Small intestine (tissue), 7 donors: ENCODE measurements at regions not wholly inside any gene's neighbourhood (a gene's known extent, or its start where the extent isn't known, plus 50 kb on each side); places are given as distances from the start of the nearest gene placed in this dataset.

ENCODE experiments used
- DNase-seq, 2 donors: peaks; one replicate each; pipeline versions ENCODE4 v3.0.0 to v3.0.0-alpha.2; 2013
- FAIRE-seq: peaks from 2 replicates; lab custom pipeline; 2012; peaks lifted over from hg19 to GRCh38; lab: Jason Lieb, UNC
- H3K27ac ChIP-seq, 3 donors: one replicate each; pipeline ENCODE4 v1.5.1; 2013; ENCODE audit warnings: low read length in 2 of 3, mild to moderate bottlenecking in 2 of 3, control low read depth in 1 of 3, inconsistent platforms in 1 of 3, low read depth in 1 of 3, moderate library complexity in 1 of 3
- H3K27me3 ChIP-seq, 3 donors: one replicate each; pipeline ENCODE4 v1.6.1; 2013; ENCODE audit warnings: low read length in 3 of 3, inconsistent platforms in 1 of 3; ENCODE audit not compliant: control insufficient read depth in 3 of 3, insufficient read depth in 3 of 3
- H3K36me3 ChIP-seq, 3 donors: one replicate each; pipeline ENCODE4 v1.6.1; 2013; ENCODE audit warnings: low read length in 3 of 3, inconsistent platforms in 1 of 3, low read depth in 1 of 3, mild to moderate bottlenecking in 1 of 3, moderate library complexity in 1 of 3; ENCODE audit not compliant: control insufficient read depth in 3 of 3, insufficient read depth in 2 of 3
- H3K4me1 ChIP-seq, 3 donors: one replicate each; pipeline ENCODE4 v1.6.1; 2013; ENCODE audit warnings: low read length in 2 of 3, inconsistent platforms in 1 of 3, low read depth in 1 of 3, mild to moderate bottlenecking in 1 of 3, moderate library complexity in 1 of 3; ENCODE audit not compliant: control insufficient read depth in 3 of 3, insufficient read depth in 2 of 3
- H3K4me3 ChIP-seq, 3 donors: one replicate each; pipeline ENCODE4 v1.5.1; 2013; ENCODE audit warnings: low read length in 3 of 3, control low read depth in 1 of 3, inconsistent platforms in 1 of 3, low read depth in 1 of 3, mild to moderate bottlenecking in 1 of 3, moderate library complexity in 1 of 3
- H3K9me3 ChIP-seq, 2 donors: one replicate each; pipeline ENCODE4 v1.6.1; 2013; ENCODE audit warnings: low read depth in 1 of 2, low read length in 1 of 2; ENCODE audit not compliant: control insufficient read depth in 2 of 2, insufficient read depth in 1 of 2
- WGBS, 3 donors: extraction: QIAGEN DNeasy Blood & Tissue Kit; methylation state at CpG; one replicate each; pipeline ENCODE4 v1.1.7; 2013; 5-methylcytosine and 5-hydroxymethylcytosine counted together
- donor health status: healthy with polysubstance abuse.
- donor health status: control.
- donor health status: control.
- donor health status: Bipolar disorder and iron deficiency.
- donor health status: healthy.

- no peak for FAIRE-seq
Observed at GRCh38 chr12:59027199-59027598, 106.9 kb upstream of the LRIG3 start.

GRCh38 chr12:59023861-59024424, 103.6 kb upstream of the LRIG3 start:
- H3K27me3 ChIP-seq = no peaks in the 10 kb centered on the region
- WGBS, 3 donors = 71 to 89% (median 78%) methylated on average over 4 of the region's 4 CpGs
- DNase-seq (no peak), FAIRE-seq (no peak)
- no peaks in the 10 kb centered on the region for H3K36me3 ChIP-seq
- H3K27ac ChIP-seq = no peak overlapping the region
- H3K9me3 ChIP-seq = no peaks in the 10 kb centered on the region
- H3K4me3 ChIP-seq = no peak overlapping the region
- no peaks in the 10 kb centered on the region for H3K4me1 ChIP-seq

More at GRCh38 chr12:59027199-59027598, 106.9 kb upstream of the LRIG3 start:
- Histone ChIP-seq H3K27me3 (no peaks in the 10 kb centered on the region), H3K9me3 (no peaks in the 10 kb centered on the region), H3K4me3 (no peak overlapping the region), H3K4me1 (peaks cover 0 to 2% (median 0%) of the 10 kb centered on the region in 3 donors), H3K36me3 (no peaks in the 10 kb centered on the region), H3K27ac (no peak overlapping the region)
- DNase-seq = no peak
- WGBS, 3 donors = 56 to 71% (median 59%) methylated on average over 3 of the region's 3 CpGs

GRCh38 chr12:59020073-59020946, 100.0 kb upstream of the LRIG3 start:
- no peak overlapping the region for H3K27ac ChIP-seq
- H3K4me3 ChIP-seq = no peak overlapping the region
- H3K36me3 ChIP-seq = no peaks in the 10 kb centered on the region
- no peaks in the 10 kb centered on the region for H3K9me3 ChIP-seq
- FAIRE-seq (no peak), DNase-seq (no peak)
- no peaks in the 10 kb centered on the region for H3K27me3 ChIP-seq
- H3K4me1 ChIP-seq = no peaks in the 10 kb centered on the region
- 89 to 95% (median 90%) methylated on average over 14 of the region's 14 CpGs for WGBS, 3 donors

GRCh38 chr12:59014885-59015284, 94.6 kb upstream of the LRIG3 start:
- no peaks in the 10 kb centered on the region for H3K36me3 ChIP-seq
- FAIRE-seq = no peak
- WGBS, 3 donors = 88 to 98% (median 94%) methylated on average over 1 of the region's 1 CpG

GRCh38 chr12:59010941-59011340, 90.6 kb upstream of the LRIG3 start:
- H3K27ac ChIP-seq = no peak overlapping the region
- H3K9me3 ChIP-seq = no peaks in the 10 kb centered on the region
- 89 to 94% (median 93%) methylated on average over 3 of the region's 3 CpGs for WGBS, 3 donors
- no peaks in the 10 kb centered on the region for H3K36me3 ChIP-seq
- FAIRE-seq (no peak), DNase-seq (no peak)
- H3K4me1 ChIP-seq = no peaks in the 10 kb centered on the region
- H3K27me3 ChIP-seq = no peaks in the 10 kb centered on the region
- H3K4me3 ChIP-seq = no peak overlapping the region

More at GRCh38 chr12:59014885-59015284, 94.6 kb upstream of the LRIG3 start:
- H3K27me3 ChIP-seq = no peaks in the 10 kb centered on the region
- H3K27ac ChIP-seq = no peak overlapping the region
- H3K9me3 ChIP-seq = no peaks in the 10 kb centered on the region
- no peaks in the 10 kb centered on the region for H3K4me1 ChIP-seq
- no peak overlapping the region for H3K4me3 ChIP-seq
- no peak for DNase-seq

GRCh38 chr12:59010118-59010517, 89.8 kb upstream of the LRIG3 start:
- no peaks in the 10 kb centered on the region for H3K4me1 ChIP-seq
- WGBS, 3 donors = 93 to 97% (median 96%) methylated on average over 5 of the region's 5 CpGs
- FAIRE-seq = no peak

GRCh38 chr12:59007620-59008019, 87.3 kb upstream of the LRIG3 start:
- H3K27ac ChIP-seq = no peak overlapping the region
- no peaks in the 10 kb centered on the region for H3K36me3 ChIP-seq
- DNase-seq (no peak), FAIRE-seq (no peak)
- H3K9me3 ChIP-seq = no peaks in the 10 kb centered on the region
- WGBS, 3 donors = 68 to 86% (median 79%) methylated on average over 3 of the region's 3 CpGs
- H3K27me3 ChIP-seq = no peaks in the 10 kb centered on the region
- H3K4me3 ChIP-seq = no peak overlapping the region
- H3K4me1 ChIP-seq = no peaks in the 10 kb centered on the region

More at GRCh38 chr12:59010118-59010517, 89.8 kb upstream of the LRIG3 start:
- DNase-seq = no peak
- H3K27me3 ChIP-seq = no peaks in the 10 kb centered on the region
- no peaks in the 10 kb centered on the region for H3K9me3 ChIP-seq
- no peak overlapping the region for H3K27ac ChIP-seq
- H3K4me3 ChIP-seq = no peak overlapping the region
- H3K36me3 ChIP-seq = no peaks in the 10 kb centered on the region

- 79 to 89% (median 85%) methylated on average over 4 of the region's 4 CpGs for WGBS, 3 donors
Observed at GRCh38 chr12:59005193-59005955, 85.1 kb upstream of the LRIG3 start.

More at GRCh38 chr12:59005193-59005955, 85.1 kb upstream of the LRIG3 start:
- Histone ChIP-seq H3K4me1 (no peaks in the 10 kb centered on the region), H3K27me3 (no peaks in the 10 kb centered on the region), H3K36me3 (no peaks in the 10 kb centered on the region), H3K9me3 (no peaks in the 10 kb centered on the region), H3K27ac (no peak overlapping the region), H3K4me3 (no peak overlapping the region)
- FAIRE-seq = no peak
- DNase-seq = no peak
